K562 (cell line): ENCODE measurements at regions not wholly inside any gene's neighbourhood (a gene's known extent, or its start where the extent isn't known, plus 50 kb on each side); places are given as distances from the start of the nearest gene placed in this dataset.

ENCODE experiments used
- ATF3 ChIP-seq, 2 experiments: fragments of 450-650 bp in 1 of 2; sonication (generic) in 1 of 2; formaldehyde crosslinking in 1 of 2; IDR thresholded peaks in 1 of 2; conservative IDR thresholded peaks in 1 of 2; 2 replicates each; pipeline versions ENCODE4 v1.6.1 to v1.8.1; 2016 to 2023; ENCODE audit warnings: mild to moderate bottlenecking in 2 of 2, moderate library complexity in 2 of 2, inconsistent platforms in 1 of 2, missing genetic modification reagents in 1 of 2
- CEBPB ChIP-seq: fragments of 450-650 bp; IDR thresholded peaks from 2 replicates; pipeline ENCODE4 v1.6.1; 2016; ENCODE audit warnings: missing genetic modification characterization, missing compliant biosample characterization
- DMBX1 ChIP-seq: fragments of 250-450 bp; sonication (Bioruptor Pico); IDR thresholded peaks from 2 replicates; pipeline ENCODE4 v1.8.0; 2022; ENCODE audit warnings: inconsistent platforms, mild to moderate bottlenecking, moderate library complexity, borderline replicate concordance
- NKRF ChIP-seq: fragments of 450-650 bp; IDR thresholded peaks from 2 replicates; pipeline ENCODE4 v1.6.1; 2016; ENCODE audit warnings: borderline replicate concordance
- TRIM24 ChIP-seq, 2 experiments: fragments of 450-650 bp; IDR thresholded peaks; 2 replicates each; pipeline ENCODE4 v1.6.1; 2016
- ZNF165 ChIP-seq: fragments of 250-450 bp; sonication (Bioruptor Pico); IDR thresholded peaks from 2 replicates; pipeline ENCODE4 v1.4.0; 2020; ENCODE audit warnings: borderline replicate concordance
- ZNF696 ChIP-seq: fragments of 250-450 bp; sonication (Bioruptor Pico); conservative IDR thresholded peaks from 2 replicates; pipeline ENCODE4 v1.4.0; 2020; ENCODE audit warnings: mild to moderate bottlenecking, moderate library complexity
- ZNF699 ChIP-seq: fragments of 250-450 bp; sonication (Bioruptor Pico); IDR thresholded peaks from 2 replicates; pipeline ENCODE4 v1.8.0; 2021; ENCODE audit warnings: mild to moderate bottlenecking, moderate library complexity; ENCODE audit not compliant: insufficient replicate concordance
- ZNF76 ChIP-seq: fragments of 250-450 bp; sonication (Bioruptor Pico); IDR thresholded peaks from 2 replicates; pipeline ENCODE4 v1.4.0; 2020; ENCODE audit warnings: mild to moderate bottlenecking, moderate library complexity, borderline replicate concordance
- TF ChIP-seq, protein P1 (sequence below): fragments of 450-650 bp; conservative IDR thresholded peaks from 2 replicates; pipeline ENCODE4 v1.6.1; 2016; ENCODE audit warnings: missing genetic modification characterization, low read depth, mild to moderate bottlenecking, control low read depth, missing compliant biosample characterization

GRCh38 chr18:22257022-22257543 lies 87.7 kb downstream of the GATA6 start (continued):
- TF ChIP-seq ATF3 (IDR thresholded peaks at IDR 0.05) (peak; percentile 71; the same call in 1 of the 2 replicates), ATF3 (CRISPR knock-in tag; conservative IDR thresholded peaks at IDR 0.05) (no peak), ZNF696 (no peak), ZNF699 (no peak), DMBX1 (CRISPR knock-in tag) (peak; percentile 60; the same call in 1 of the 2 replicates), TRIM24 (IDR thresholded peaks at IDR 0.05) (peak; percentile 86 to 87; a peak in 2 of 4 replicates), ZNF165 (CRISPR knock-in tag) (peak; percentile 8; the same call in 1 of the 2 replicates), CEBPB (tag) (peak; percentile 41; the same call in 1 of the 2 replicates), NKRF (no peak), ZNF76 (0 out of 2 replicates have a peak, but pooled peaks have one; percentile 6)
- TF ChIP-seq, protein P1, sequence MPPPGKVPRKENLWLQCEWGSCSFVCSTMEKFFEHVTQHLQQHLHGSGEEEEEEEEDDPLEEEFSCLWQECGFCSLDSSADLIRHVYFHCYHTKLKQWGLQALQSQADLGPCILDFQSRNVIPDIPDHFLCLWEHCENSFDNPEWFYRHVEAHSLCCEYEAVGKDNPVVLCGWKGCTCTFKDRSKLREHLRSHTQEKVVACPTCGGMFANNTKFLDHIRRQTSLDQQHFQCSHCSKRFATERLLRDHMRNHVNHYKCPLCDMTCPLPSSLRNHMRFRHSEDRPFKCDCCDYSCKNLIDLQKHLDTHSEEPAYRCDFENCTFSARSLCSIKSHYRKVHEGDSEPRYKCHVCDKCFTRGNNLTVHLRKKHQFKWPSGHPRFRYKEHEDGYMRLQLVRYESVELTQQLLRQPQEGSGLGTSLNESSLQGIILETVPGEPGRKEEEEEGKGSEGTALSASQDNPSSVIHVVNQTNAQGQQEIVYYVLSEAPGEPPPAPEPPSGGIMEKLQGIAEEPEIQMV (tag), result no peak
